ENCODE measurements at regions not wholly inside any gene's neighbourhood (a gene's known extent, or its start where the extent isn't known, plus 50 kb on each side); places are given as distances from the start of the nearest gene placed in this dataset.
"Not testable (repeated sequence)": the region's sequence is repeated elsewhere in the genome, so short reads cannot be mapped to it uniquely, and the experiment has no call there.

GRCh38 chr5:91464886-91465646 lies 81.9 kb upstream of the ARRDC3 start:
- no peak overlapping the region for H3K27ac ChIP-seq
- 93% methylated on average over 4 of the region's 4 CpGs for WGBS, 2 donors
- H3K36me3 ChIP-seq, result no peaks in the 10 kb centered on the region
- no peaks in the 10 kb centered on the region for H3K9me3 ChIP-seq
- H3K4me3 ChIP-seq (replicated peaks in 1 of 3), result no peak overlapping the region
- TF ChIP-seq CTCF (IDR thresholded peaks at IDR 0.05) (no peak), POLR2A (IDR thresholded peaks at IDR 0.05) (no peak)
- no peak for DNase-seq
- intact Hi-C loops (cut with DNase I), result no loop called here
- no peaks in the 10 kb centered on the region for H3K27me3 ChIP-seq
- H3K4me1 ChIP-seq, result no peaks in the 10 kb centered on the region

GRCh38 chr5:91457681-91458058 lies 74.6 kb upstream of the ARRDC3 start:
- Histone ChIP-seq H3K4me3 (replicated peaks in 1 of 3) (no peak overlapping the region), H3K36me3 (no peaks in the 10 kb centered on the region), H3K27ac (no peak overlapping the region), H3K27me3 (no peaks in the 10 kb centered on the region), H3K9me3 (no peaks in the 10 kb centered on the region), H3K4me1 (no peaks in the 10 kb centered on the region)
- no peak for DNase-seq
- intact Hi-C loops (cut with DNase I), result no loop called here
- no peak for TF ChIP-seq POLR2A (IDR thresholded peaks at IDR 0.05)
- no peak for TF ChIP-seq CTCF (IDR thresholded peaks at IDR 0.05)
- WGBS, 2 donors, result 76 to 86% methylated on average over 1 of the region's 1 CpG

- no peaks in the 10 kb centered on the region for H3K9me3 ChIP-seq
- no peak for DNase-seq
- H3K27me3 ChIP-seq, result no peaks in the 10 kb centered on the region
- no peak overlapping the region for H3K4me3 ChIP-seq (replicated peaks in 1 of 3)
- intact Hi-C loops (cut with DNase I), result no loop called here
- H3K36me3 ChIP-seq, result no peaks in the 10 kb centered on the region
- TF ChIP-seq POLR2A (IDR thresholded peaks at IDR 0.05), result no peak
- no peak for TF ChIP-seq CTCF (IDR thresholded peaks at IDR 0.05)
- no peaks in the 10 kb centered on the region for H3K4me1 ChIP-seq
- no peak overlapping the region for H3K27ac ChIP-seq
- 77% methylated on average over 2 of the region's 2 CpGs for WGBS, 2 donors
Measured at GRCh38 chr5:91456928-91457680, 74.0 kb upstream of the ARRDC3 start.

- no peaks in the 10 kb centered on the region for H3K4me1 ChIP-seq
- H3K27ac ChIP-seq, result no peak overlapping the region
- no peaks in the 10 kb centered on the region for H3K27me3 ChIP-seq
- H3K36me3 ChIP-seq, result no peaks in the 10 kb centered on the region
- intact Hi-C loops (cut with DNase I), result no loop called here
- no peak for DNase-seq
- WGBS, 2 donors, result 95 to 97% methylated on average over 1 of the region's 1 CpG
- H3K9me3 ChIP-seq, result no peaks in the 10 kb centered on the region
- no peak overlapping the region for H3K4me3 ChIP-seq (replicated peaks in 1 of 3)
- TF ChIP-seq CTCF (IDR thresholded peaks at IDR 0.05), result no peak
- TF ChIP-seq POLR2A (IDR thresholded peaks at IDR 0.05), result no peak
Measured at GRCh38 chr5:91449083-91449482, 66.0 kb upstream of the ARRDC3 start.

- intact Hi-C loops (cut with DNase I); DNase-seq; H3K27ac ChIP-seq; H3K27me3 ChIP-seq; H3K36me3 ChIP-seq; H3K9me3 ChIP-seq; H3K4me3 ChIP-seq (replicated peaks in 1 of 3); H3K4me1 ChIP-seq: not testable (repeated sequence)
- WGBS, 2 donors, result 88 to 100% methylated on average over 2 of the region's 2 CpGs
Measured at GRCh38 chr5:91448079-91448478, 65.0 kb upstream of the ARRDC3 start.

GRCh38 chr5:91446880-91447279 lies 63.8 kb upstream of the ARRDC3 start:
- H3K4me3 ChIP-seq (replicated peaks in 1 of 3); H3K9me3 ChIP-seq; H3K27me3 ChIP-seq; intact Hi-C loops (cut with DNase I); H3K36me3 ChIP-seq; H3K27ac ChIP-seq; DNase-seq; H3K4me1 ChIP-seq: not testable (repeated sequence)
- WGBS, 2 donors, result 82 to 89% methylated on average over 3 of the region's 3 CpGs

All from thyroid gland (tissue), 4 donors.